Stimulated activated CD4-positive, alpha-beta T cell treated with anti-CD3 and anti-CD28 coated beads, Interleukin-4, amount 100 ng/mL, for 48 hours (primary cell): ENCODE measurements at regions not wholly inside any gene's neighbourhood (a gene's known extent, or its start where the extent isn't known, plus 50 kb on each side); places are given as distances from the start of the nearest gene placed in this dataset.

Experiments
- DNase-seq, 2 donors: peaks; one replicate each; pipeline ENCODE4 v3.0.0-alpha.2; 2020; ENCODE audit warnings: low read depth in 2 of 2

DNA sequence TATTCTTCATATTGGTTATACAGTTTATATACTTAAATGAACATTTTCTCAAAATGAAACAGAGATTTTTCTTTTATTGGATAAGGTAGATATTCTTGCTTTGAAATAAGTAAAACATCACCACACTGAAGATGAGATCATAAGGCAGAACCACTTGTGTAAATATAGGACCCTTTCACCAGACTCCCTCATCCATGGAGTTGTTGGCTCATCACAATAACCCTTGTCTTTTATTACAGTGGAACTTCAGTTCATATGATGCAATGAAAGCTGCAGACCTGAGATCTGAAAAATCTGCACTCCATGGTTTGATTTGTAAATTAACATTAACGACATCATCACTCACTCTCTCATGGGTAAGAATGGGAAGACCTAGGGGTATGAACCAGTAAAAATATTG lies 51.9 kb upstream of the DBX2 start:
- DNase-seq, result no peak

DNA sequence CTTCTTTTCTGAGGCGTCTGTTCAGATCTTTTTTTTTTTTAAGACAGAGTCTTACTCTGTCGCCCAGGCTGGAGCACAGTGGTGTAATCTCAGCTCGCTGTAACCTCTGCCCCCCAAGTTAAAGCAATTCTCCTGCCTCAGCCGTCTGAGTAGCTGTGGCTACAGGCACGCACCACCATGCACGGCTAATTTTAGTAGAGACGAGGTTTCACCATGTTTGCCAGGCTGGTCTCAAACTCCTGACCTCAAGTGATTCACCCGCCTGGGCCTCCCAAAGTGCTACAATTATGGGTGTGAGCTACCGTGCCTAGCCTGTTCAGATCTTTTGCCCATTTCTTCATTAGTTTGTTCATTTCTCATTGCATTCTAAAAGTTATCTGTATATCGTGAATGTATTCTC lies 55.1 kb upstream of the DBX2 start:
- no peak for DNase-seq

- no peak for DNase-seq
These were observed 61.4 kb upstream of the DBX2 start for GRCh38 chr12:45112306-45112705.

- DNase-seq, result no peak
These were observed 70.3 kb upstream of the DBX2 start for GRCh38 chr12:45121224-45121623.

- DNase-seq, result no peak
These were observed 72.0 kb upstream of the DBX2 start for GRCh38 chr12:45122768-45123380.

GRCh38 chr12:45124485-45125155 lies 73.7 kb upstream of the DBX2 start:
- DNase-seq, result no peak

DNA sequence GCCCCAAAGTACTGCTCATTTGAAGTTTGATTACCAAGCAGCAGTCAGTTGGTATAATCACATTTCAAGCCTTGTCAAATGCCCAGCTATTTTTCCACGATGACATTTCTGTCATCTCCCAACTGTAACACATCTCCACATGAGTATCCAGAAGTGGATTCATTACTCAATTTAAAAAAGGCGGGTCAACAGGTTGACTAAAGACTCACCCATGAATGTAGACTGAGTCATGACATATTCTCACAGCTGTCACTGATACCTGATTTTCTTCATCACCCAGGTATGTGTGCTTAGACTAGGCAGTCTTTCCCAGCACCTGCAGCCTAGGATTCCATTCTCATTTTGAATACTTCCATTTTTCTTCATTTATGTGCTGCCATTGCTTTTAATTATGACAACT lies 75.1 kb upstream of the DBX2 start:
- no peak for DNase-seq

DNA sequence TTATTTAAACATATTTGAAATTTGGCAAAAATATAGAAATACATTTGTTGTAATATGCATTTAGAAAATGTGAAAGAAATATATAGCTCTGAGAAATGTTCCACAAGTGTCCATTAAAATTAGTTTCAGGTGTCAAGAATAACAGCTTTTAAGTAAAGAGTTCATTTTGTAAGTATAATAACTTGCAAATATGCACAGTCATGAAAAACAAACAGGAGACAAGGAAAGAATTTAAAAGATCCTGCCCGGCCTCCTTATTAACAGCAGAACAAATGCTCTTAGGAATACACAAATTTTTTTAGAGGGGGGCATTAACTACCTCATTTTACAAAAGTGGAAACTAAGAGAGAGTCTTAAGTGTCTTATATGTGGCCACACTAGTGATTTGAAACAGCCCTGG lies 77.7 kb upstream of the DBX2 start:
- DNase-seq, result no peak

DNA sequence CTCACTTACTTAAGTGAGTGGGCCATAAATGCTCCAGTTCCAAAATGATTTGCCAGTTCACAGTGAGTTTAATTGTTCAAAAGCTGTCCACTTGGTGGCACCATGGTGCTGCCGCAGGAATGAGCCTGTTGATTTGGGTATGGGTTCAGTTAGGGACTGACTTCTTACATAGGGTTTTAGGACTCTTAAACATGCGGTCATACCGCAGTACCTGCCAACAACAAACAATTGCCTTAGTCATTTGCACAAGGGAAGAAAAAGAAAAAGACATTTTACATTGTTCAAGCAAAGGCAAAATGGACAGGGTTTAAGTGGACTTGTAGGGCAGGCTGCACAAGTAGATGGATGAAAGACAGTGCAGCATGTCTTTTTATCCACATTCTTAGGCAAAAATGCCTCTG lies 80.0 kb upstream of the DBX2 start:
- peak; percentile 8 to 22 for DNase-seq

- no peak for DNase-seq
These were observed 80.6 kb upstream of the DBX2 start for GRCh38 chr12:45131506-45131905.

DNA sequence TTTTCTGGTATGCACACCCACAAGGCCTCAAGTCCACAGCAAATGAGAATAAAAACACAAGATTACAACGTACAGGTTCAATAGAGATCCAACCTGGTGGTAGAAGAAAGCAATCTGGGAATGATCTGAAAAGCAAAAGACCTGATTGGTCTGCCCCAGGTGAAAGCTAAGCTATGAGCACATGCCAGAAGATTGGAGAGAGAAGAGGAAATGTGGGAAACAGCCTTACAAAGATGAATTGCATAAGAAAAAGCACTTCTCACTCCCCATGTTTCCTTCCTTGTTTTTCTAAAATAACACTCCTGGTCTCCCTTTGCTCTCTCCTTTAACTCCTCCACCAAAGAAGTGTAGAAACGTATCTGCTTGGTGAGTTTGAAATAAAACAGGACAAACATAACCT lies 77.3 kb upstream of the ANO6 start:
- DNase-seq, result no peak

- DNase-seq, result no peak
These were observed 67.9 kb upstream of the ANO6 start for GRCh38 chr12:45148006-45148405.

GRCh38 chr12:45148619-45149018 lies 67.3 kb upstream of the ANO6 start:
- DNase-seq, result no peak

GRCh38 chr12:45165284-45165683 lies 50.6 kb upstream of the ANO6 start:
- DNase-seq, result no peak

DNA sequence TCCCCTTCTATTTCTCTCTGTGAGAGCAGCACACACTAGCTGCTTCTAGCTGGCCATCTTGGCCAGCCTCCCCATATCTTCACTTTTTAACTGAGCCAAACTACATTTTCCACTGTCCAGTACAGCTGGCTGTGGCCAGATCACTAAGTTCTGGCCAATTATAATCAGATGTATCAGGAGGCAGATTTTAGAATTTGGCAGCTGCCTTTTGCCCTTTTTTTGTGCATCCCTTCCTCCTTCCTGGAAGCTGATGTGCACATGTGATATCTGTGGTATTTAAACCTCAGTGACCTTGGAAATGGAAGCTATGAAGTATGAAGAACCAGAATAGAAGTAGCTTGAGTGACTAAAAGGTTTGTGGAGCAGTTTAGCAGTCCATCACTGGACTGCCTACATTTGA lies 49.8 kb upstream of the ANO6 start:
- DNase-seq, result no peak
